NCI-H2196 treated with DMSO at 0.1 percent for 48 hours (cell line): ENCODE measurements at regions not wholly inside any gene's neighbourhood (a gene's known extent, or its start where the extent isn't known, plus 50 kb on each side); places are given as distances from the start of the nearest gene placed in this dataset.

Experiments
- DNase-seq: peaks from one replicate; lab custom pipeline; 2025; ENCODE audit not compliant: unreplicated experiment; lab: John Stamatoyannopoulos, UW

GRCh38 chr5:82765765-82766164 is 311.4 kb downstream of the TMEM167A start:
- DNase-seq, result no peak

DNA sequence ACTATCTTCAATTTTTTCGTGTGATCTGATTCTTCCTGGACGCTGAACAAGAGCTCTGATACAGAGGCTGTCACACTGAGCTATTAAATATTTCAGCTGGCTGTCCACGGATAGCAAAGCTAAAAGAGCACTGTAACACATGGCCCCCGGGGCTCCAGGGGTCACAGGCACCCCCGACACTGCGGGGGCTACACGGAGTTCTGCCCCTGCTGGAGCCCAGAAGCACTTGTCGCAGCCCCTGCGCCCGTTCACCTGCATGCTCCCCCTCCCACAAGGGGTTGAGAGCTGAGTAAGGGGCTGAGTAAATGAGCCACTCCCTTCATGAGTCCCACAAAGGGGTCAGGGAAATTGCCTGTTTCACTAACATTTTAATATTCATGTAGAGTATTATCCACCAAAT is 316.3 kb downstream of the TMEM167A start:
- no peak for DNase-seq

DNA sequence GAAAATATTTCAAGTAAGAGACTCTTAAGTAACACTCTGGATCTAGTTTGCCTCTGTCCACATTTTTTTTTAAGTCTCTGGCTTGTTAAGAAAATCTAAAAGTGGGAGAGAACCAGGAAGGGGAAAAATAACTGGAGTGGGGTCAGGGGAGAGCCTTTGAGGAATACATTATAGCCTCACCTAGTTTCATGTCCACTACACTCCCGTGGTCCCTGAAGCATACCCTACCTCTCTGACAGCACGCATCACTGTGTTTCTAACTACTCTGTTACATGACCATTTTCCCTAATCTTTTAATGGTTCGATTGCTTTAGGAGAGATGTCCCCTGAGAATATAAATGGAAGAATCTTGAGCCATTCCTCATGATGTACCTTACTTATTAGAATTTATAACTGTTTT is 318.3 kb downstream of the TMEM167A start:
- DNase-seq, result no peak

DNA sequence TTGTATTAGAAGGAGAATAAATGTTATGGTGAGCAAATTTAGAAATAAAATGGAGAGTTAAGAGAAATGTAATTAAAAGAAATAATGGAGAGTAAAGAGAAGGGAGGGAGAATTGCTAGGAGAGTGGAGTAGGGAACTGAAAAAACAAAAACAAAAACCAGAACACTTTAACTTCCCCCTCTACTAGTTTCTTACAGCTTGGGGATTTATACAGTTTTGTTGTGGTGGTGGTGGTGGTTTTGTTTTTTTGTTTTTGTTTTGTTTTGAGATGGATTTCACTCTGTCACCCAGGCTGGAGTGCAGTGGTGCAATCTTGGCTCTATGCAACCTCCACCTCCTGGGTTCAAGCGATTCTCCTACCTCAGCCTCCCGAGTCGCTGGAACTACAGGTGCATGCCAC is 322.4 kb downstream of the TMEM167A start:
- DNase-seq, result no peak

GRCh38 chr5:82754036-82754746 is 323.0 kb downstream of the TMEM167A start:
- DNase-seq, result no peak

- no peak for DNase-seq
Observed at GRCh38 chr5:82753374-82753773, 323.8 kb downstream of the TMEM167A start.

- no peak for DNase-seq
Observed at GRCh38 chr5:82749461-82749820, 327.8 kb downstream of the TMEM167A start.

DNA sequence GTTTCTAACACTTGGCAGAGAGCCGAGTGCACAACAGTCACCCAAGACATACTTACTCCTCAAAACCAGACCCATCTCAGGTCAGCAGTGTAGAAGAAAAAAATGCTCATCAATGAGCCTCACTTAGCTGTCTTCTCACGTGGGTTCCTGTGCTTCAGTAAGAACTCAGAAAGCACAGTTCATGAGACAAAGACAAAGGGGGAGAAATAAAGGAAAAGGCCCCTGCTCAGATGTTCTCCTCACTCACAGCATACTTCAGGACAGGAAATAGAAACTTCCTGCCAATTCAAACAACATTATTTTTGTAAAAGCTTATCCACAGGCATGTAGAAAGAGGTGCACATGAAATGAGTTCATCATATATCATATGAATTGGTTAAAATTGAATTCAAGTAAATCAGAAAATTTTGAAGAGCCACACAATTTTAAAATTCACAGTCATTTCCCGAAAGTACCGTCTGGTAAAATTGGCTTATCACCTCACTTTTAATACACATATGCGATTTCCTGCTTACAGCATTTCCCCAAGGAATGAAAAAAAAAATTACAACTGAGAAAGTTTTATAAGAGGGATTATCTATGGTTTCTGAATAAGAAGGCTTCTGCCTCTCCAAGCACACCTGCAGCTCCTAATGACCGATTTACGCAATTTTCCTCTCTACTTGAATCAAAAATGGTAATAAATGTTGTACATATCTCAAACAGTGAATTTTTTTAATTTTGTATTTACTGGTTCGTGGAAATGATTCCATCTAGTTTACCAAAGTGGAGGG is 328.3 kb downstream of the TMEM167A start:
- no peak for DNase-seq

- DNase-seq, result no peak
Observed at GRCh38 chr5:82747986-82748385, 329.2 kb downstream of the TMEM167A start.

DNA sequence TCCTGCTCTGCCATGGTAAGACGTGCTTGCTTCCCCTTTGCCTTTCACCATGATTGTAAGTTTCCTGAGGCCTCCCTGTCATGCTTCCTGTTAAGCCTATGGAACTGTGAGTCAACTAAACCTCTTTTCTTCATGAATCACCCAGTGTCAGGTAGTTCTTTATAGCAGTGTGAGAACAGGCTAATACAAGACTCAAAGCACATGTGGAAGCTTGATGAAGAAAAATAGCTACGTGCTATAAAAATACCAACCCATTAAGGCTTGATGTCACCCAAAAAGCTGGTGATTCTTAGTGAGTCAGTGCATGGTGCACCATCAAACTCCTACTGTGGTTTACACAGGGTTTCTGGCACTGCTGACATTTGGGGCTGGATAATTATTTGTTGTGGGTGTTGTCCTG is 332.2 kb downstream of the TMEM167A start:
- DNase-seq, result no peak

GRCh38 chr5:82738681-82739269 is 338.4 kb downstream of the TMEM167A start:
- DNase-seq, result no peak

- no peak for DNase-seq
Observed at GRCh38 chr5:82735160-82735789, 341.9 kb downstream of the TMEM167A start.

GRCh38 chr5:82734347-82734746 is 342.8 kb downstream of the TMEM167A start:
- DNase-seq, result no peak

DNA sequence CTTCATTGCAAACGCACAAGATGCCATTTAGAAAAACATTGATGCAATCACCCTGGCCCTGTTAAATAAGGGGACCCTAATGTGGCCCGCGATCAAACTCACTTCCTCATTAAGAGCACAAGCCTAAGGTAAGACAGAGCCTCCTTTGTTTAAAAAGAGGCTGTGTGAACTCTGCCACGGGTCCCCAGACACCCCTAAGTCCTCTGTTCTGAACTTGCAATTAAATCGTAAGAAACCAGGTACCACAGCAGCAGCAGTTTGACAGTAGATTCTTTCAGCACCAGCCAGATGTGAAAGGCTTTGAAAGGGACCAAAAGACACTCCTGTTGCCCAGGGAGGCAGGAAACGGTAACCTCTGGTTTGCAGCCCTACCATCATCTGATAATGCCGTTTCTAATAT is 346.3 kb downstream of the TMEM167A start:
- DNase-seq, result no peak

DNA sequence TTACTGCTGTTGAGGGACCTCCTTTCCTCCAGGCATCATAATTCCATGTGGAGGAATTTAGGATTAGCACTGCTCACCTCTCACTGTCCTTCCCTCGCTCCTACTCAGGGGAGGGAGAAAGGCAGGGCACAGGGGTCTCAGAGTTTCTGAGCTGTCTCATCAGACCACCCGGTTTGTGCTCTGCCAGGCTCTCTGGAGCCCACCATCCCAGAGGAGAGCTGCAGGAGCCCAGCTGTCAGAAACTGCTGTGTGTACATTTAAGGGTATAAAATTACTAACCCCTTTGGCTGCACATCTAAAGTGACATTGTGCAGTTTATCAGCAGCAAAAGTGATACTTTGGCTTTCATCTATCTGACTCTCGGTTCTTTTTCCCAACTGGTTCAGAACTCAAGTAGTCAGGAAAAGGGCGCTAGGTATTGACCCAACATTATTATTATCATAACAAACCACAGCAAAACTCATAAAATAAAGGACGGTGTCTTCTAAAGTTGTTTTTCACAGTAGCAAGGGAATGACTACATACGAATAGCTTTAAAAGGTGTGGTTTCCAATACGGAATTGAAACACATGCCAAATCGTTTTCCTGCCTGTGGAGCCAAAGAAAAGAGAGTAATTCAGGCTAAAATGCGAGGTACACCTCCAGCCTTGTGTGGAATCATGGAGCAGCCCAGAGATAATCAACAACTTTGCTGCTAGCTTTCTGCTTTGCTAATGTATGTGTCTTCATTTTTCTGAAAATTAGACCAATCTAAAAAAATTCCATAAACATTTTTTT is 348.1 kb downstream of the TMEM167A start:
- DNase-seq, result no peak

- DNase-seq, result no peak
Observed at GRCh38 chr5:82723168-82723567, 354.0 kb downstream of the TMEM167A start.

DNA sequence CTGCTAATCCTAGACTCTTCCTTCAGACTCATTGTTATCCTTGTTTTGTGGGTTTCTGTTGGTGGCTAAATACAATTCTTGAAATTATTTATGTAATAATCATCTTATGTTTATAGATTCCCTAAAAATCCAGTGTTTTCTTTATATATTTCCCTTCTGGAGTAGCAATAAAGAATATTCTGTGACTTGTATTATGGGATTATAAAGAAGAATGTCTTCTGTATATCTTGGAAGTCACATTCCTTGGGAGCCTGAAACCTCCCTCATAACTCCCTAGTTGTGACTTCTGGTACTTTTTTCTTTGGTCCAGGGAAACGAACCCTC is 356.1 kb downstream of the TMEM167A start:
- no peak for DNase-seq

- no peak for DNase-seq
Observed at GRCh38 chr5:82720213-82721086, 356.7 kb downstream of the TMEM167A start.

DNA sequence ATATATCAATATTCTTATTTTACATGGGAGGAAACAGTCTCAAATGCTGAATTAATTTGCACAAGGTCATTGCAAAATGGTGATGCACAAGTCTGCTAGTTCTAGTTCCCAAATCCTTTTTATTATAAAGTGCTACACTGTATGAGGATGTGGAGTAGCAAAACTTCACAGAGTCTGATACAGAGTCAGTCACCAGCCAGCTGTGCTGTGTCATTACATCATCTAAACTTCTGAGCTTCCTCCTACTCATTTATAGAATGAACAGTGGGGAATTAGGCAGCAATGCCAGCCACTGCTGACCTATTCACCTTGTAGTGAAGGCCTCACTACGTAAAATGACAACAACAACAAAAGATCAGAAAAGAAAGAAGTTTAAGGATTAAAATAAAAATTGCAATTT is 357.8 kb downstream of the TMEM167A start:
- DNase-seq, result no peak

- no peak for DNase-seq
Observed at GRCh38 chr5:82717738-82718137, 359.5 kb downstream of the TMEM167A start.
